GM12875 (cell line): ENCODE measurements at regions not wholly inside any gene's neighbourhood (a gene's known extent, or its start where the extent isn't known, plus 50 kb on each side); places are given as distances from the start of the nearest gene placed in this dataset.
"Not testable (repeated sequence)": the region's sequence is repeated elsewhere in the genome, so short reads cannot be mapped to it uniquely, and the experiment has no call there.

Source experiments
- H3K4me3 ChIP-seq: one replicate; pipeline ENCODE4 v1.5.1; 2011; ENCODE audit warnings: low read depth, low read length, control low read depth
- CTCF ChIP-seq: IDR thresholded peaks from 2 replicates; pipeline ENCODE4 v1.5.1; 2011; ENCODE audit warnings: low read depth, mild to moderate bottlenecking, control low read depth, inconsistent platforms, low read length, moderate library complexity, borderline replicate concordance; ENCODE audit not compliant: insufficient read depth

GRCh38 chr2:142650601-142651000 is 226.9 kb upstream of the KYNU start:
- TF ChIP-seq CTCF: no peak
- H3K4me3 ChIP-seq: no peak overlapping the region

GRCh38 chr2:142649581-142649980 is 227.9 kb upstream of the KYNU start:
- no peak overlapping the region for H3K4me3 ChIP-seq
- no peak for TF ChIP-seq CTCF

GRCh38 chr2:142642650-142643049 is 234.8 kb upstream of the KYNU start:
- H3K4me3 ChIP-seq: no peak overlapping the region
- no peak for TF ChIP-seq CTCF

- H3K4me3 ChIP-seq: no peak overlapping the region
- no peak for TF ChIP-seq CTCF
These were observed 248.3 kb upstream of the KYNU start for GRCh38 chr2:142629193-142629592.

GRCh38 chr2:142621287-142621686 is 256.2 kb upstream of the KYNU start:
- H3K4me3 ChIP-seq: no peak overlapping the region
- no peak for TF ChIP-seq CTCF

GRCh38 chr2:142617461-142617860 is 260.0 kb upstream of the KYNU start:
- no peak for TF ChIP-seq CTCF
- no peak overlapping the region for H3K4me3 ChIP-seq

- H3K4me3 ChIP-seq: no peak overlapping the region
- no peak for TF ChIP-seq CTCF
These were observed 261.6 kb upstream of the KYNU start for GRCh38 chr2:142615876-142616275.

- not testable (repeated sequence) for H3K4me3 ChIP-seq
These were observed 264.3 kb upstream of the KYNU start for GRCh38 chr2:142613193-142613592.
